ENCODE measurements at regions not wholly inside any gene's neighbourhood (a gene's known extent, or its start where the extent isn't known, plus 50 kb on each side); places are given as distances from the start of the nearest gene placed in this dataset.

DNA sequence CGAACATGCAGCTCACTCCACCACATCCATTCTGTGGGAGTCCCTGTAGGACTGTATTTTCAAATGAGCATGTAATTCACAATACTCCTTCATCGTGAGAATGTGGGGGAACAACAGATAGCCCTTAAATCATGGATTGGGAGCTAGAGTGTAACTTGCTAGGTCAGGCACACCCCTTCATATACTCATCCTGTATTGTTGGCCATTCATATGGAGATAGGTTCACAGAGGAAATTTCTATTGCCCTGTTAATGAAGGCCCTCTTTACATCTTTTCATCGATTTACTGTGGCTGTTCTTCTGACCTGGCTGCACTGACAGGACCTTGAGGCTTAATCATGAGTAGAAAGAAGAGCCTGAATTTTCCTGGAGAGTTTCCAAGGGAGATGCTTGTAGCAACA, 193.8 kb upstream of the DPP10 start:
- Histone ChIP-seq H3K27ac (replicated peaks) (no peak overlapping the region), H3K27me3 (ENCODE audit: insufficient read depth, poor library complexity, severe bottlenecking) (no peaks in the 10 kb centered on the region), H3K4me3 (replicated peaks; ENCODE audit: insufficient read depth, low read length) (no peak overlapping the region)

DNA sequence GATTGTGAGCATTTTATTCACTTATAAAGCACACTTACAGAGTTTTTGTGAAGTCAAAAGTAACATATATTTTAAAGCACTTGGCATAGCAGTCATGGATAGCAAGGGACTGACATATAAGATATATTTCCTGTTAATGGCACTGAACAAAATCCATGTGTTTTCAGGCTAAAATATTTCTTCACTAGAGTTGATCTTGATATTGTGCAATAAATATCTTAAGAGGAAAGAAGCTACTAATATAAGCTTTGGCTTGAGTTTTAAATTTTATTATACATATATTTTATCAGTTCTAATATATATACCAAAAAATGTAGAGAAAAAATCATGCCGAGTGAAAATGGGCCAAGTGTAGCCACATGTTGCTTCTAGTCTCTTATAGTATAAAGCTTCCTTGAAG, 189.7 kb upstream of the DPP10 start:
- no peak overlapping the region for H3K4me3 ChIP-seq (replicated peaks; ENCODE audit: insufficient read depth, low read length)
- no peaks in the 10 kb centered on the region for H3K27me3 ChIP-seq (ENCODE audit: insufficient read depth, poor library complexity, severe bottlenecking)
- no peak overlapping the region for H3K27ac ChIP-seq (replicated peaks)
- TF ChIP-seq, protein P1, sequence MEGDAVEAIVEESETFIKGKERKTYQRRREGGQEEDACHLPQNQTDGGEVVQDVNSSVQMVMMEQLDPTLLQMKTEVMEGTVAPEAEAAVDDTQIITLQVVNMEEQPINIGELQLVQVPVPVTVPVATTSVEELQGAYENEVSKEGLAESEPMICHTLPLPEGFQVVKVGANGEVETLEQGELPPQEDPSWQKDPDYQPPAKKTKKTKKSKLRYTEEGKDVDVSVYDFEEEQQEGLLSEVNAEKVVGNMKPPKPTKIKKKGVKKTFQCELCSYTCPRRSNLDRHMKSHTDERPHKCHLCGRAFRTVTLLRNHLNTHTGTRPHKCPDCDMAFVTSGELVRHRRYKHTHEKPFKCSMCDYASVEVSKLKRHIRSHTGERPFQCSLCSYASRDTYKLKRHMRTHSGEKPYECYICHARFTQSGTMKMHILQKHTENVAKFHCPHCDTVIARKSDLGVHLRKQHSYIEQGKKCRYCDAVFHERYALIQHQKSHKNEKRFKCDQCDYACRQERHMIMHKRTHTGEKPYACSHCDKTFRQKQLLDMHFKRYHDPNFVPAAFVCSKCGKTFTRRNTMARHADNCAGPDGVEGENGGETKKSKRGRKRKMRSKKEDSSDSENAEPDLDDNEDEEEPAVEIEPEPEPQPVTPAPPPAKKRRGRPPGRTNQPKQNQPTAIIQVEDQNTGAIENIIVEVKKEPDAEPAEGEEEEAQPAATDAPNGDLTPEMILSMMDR (IDR thresholded peaks at IDR 0.05; ENCODE audit: insufficient read depth, low read length): no peak
- TF ChIP-seq GABPA (IDR thresholded peaks at IDR 0.05; ENCODE audit: low read depth) (no peak), REST (IDR thresholded peaks at IDR 0.05; ENCODE audit: insufficient replicate concordance, low read depth) (no peak), SPI1 (IDR thresholded peaks at IDR 0.05; ENCODE audit: borderline replicate concordance, low read depth) (no peak), POLR2AphosphoS5 (IDR thresholded peaks at IDR 0.05; ENCODE audit: low read depth) (no peak)
- no peak for DNase-seq (ENCODE audit: low read depth in 1 of 2, low spot score in 1 of 2)

More for the DNA sequence above, 193.8 kb upstream of the DPP10 start:
- no peak for DNase-seq (ENCODE audit: low read depth in 1 of 2, low spot score in 1 of 2)
- TF ChIP-seq, protein P1 (IDR thresholded peaks at IDR 0.05; ENCODE audit: insufficient read depth, low read length): no peak
- TF ChIP-seq GABPA (IDR thresholded peaks at IDR 0.05; ENCODE audit: low read depth) (no peak), POLR2AphosphoS5 (IDR thresholded peaks at IDR 0.05; ENCODE audit: low read depth) (no peak), REST (IDR thresholded peaks at IDR 0.05; ENCODE audit: insufficient replicate concordance, low read depth) (no peak), SPI1 (IDR thresholded peaks at IDR 0.05; ENCODE audit: borderline replicate concordance, low read depth) (no peak)

DNA sequence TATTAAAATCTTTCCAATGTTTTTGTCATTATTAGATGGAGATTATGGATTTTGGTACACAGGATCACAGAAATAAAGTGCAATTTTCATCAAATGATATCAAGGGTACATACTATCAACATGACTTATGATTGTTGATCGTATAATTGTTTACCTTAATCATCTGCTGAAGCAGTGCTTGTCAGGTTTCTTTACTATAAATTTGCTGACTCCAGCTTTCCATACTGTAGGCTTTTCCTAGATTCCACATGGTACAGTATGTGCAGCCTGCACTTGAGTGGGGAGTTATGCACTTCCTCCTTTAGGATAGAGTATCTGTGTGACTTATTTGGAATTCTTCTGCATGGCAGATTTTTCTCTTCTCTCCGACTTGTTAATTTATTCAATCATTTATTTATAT, 187.6 kb upstream of the DPP10 start:
- H3K4me3 ChIP-seq (replicated peaks; ENCODE audit: insufficient read depth, low read length): no peak overlapping the region
- no peak overlapping the region for H3K27ac ChIP-seq (replicated peaks)
- DNase-seq (ENCODE audit: low read depth in 1 of 2, low spot score in 1 of 2): no peak
- no peak for TF ChIP-seq REST (IDR thresholded peaks at IDR 0.05; ENCODE audit: insufficient replicate concordance, low read depth)
- TF ChIP-seq SPI1 (IDR thresholded peaks at IDR 0.05; ENCODE audit: borderline replicate concordance, low read depth): peak; percentile 17; the same call in 1 of the 2 replicates
- no peaks in the 10 kb centered on the region for H3K27me3 ChIP-seq (ENCODE audit: insufficient read depth, poor library complexity, severe bottlenecking)

GRCh38 chr2:114259389-114259788, 183.1 kb upstream of the DPP10 start:
- no peak for DNase-seq (ENCODE audit: low read depth in 1 of 2, low spot score in 1 of 2)
- Histone ChIP-seq H3K4me3 (replicated peaks; ENCODE audit: insufficient read depth, low read length) (no peak overlapping the region), H3K27ac (replicated peaks) (no peak overlapping the region), H3K27me3 (ENCODE audit: insufficient read depth, poor library complexity, severe bottlenecking) (no peaks in the 10 kb centered on the region)
- TF ChIP-seq, protein P1 (IDR thresholded peaks at IDR 0.05; ENCODE audit: insufficient read depth, low read length): no peak
- TF ChIP-seq POLR2AphosphoS5 (IDR thresholded peaks at IDR 0.05; ENCODE audit: low read depth) (no peak), GABPA (IDR thresholded peaks at IDR 0.05; ENCODE audit: low read depth) (no peak), REST (IDR thresholded peaks at IDR 0.05; ENCODE audit: insufficient replicate concordance, low read depth) (no peak), SPI1 (IDR thresholded peaks at IDR 0.05; ENCODE audit: borderline replicate concordance, low read depth) (no peak)
